Glomerular endothelial cell (primary cell): ENCODE measurements at regions not wholly inside any gene's neighbourhood (a gene's known extent, or its start where the extent isn't known, plus 50 kb on each side); places are given as distances from the start of the nearest gene placed in this dataset.
"Not testable (repeated sequence)": the region's sequence is repeated elsewhere in the genome, so short reads cannot be mapped to it uniquely, and the experiment has no call there.

Experiments
- DNase-seq: peaks from one replicate; pipeline ENCODE4 v3.0.0-alpha.2; 2011; ENCODE audit warnings: low read depth, low spot score; ENCODE audit errors: extremely low read depth

- no peak for DNase-seq
These were observed 641.7 kb upstream of the DIPK2B start for GRCh38 chrX:45842207-45842925.

GRCh38 chrX:45840411-45840950 lies 639.8 kb upstream of the DIPK2B start:
- DNase-seq, result no peak

- no peak for DNase-seq
These were observed 629.7 kb upstream of the DIPK2B start for GRCh38 chrX:45830343-45830742.

GRCh38 chrX:45824471-45824870 lies 623.8 kb upstream of the DIPK2B start:
- DNase-seq, result peak; percentile 78

- DNase-seq, result no peak
These were observed 622.9 kb upstream of the DIPK2B start for GRCh38 chrX:45823536-45823935.

- DNase-seq, result no peak
These were observed 621.4 kb upstream of the DIPK2B start for GRCh38 chrX:45822124-45822523.

GRCh38 chrX:45818913-45819312 lies 618.2 kb upstream of the DIPK2B start:
- no peak for DNase-seq

- no peak for DNase-seq
These were observed 614.8 kb upstream of the DIPK2B start for GRCh38 chrX:45815441-45815840.

GRCh38 chrX:45811326-45811725 lies 610.6 kb upstream of the DIPK2B start:
- DNase-seq, result no peak

- DNase-seq, result no peak
These were observed 607.1 kb upstream of the DIPK2B start for GRCh38 chrX:45807572-45808425.

GRCh38 chrX:45806410-45807121 lies 605.9 kb upstream of the DIPK2B start:
- DNase-seq, result no peak

GRCh38 chrX:45804276-45804675 lies 603.6 kb upstream of the DIPK2B start:
- no peak for DNase-seq

- DNase-seq, result no peak
These were observed 602.8 kb upstream of the DIPK2B start for GRCh38 chrX:45803383-45803921.

- no peak for DNase-seq
These were observed 600.9 kb upstream of the DIPK2B start for GRCh38 chrX:45801554-45801953.

GRCh38 chrX:45800746-45801453 lies 600.2 kb upstream of the DIPK2B start:
- not testable (repeated sequence) for DNase-seq

- DNase-seq, result no peak
These were observed 598.9 kb upstream of the DIPK2B start for GRCh38 chrX:45799576-45799975.

- no peak for DNase-seq
These were observed 594.9 kb upstream of the DIPK2B start for GRCh38 chrX:45795546-45795945.

- no peak for DNase-seq
These were observed 594.3 kb upstream of the DIPK2B start for GRCh38 chrX:45794995-45795337.

GRCh38 chrX:45794323-45794994 lies 593.8 kb upstream of the DIPK2B start:
- no peak for DNase-seq

- DNase-seq, result no peak
These were observed 588.3 kb upstream of the DIPK2B start for GRCh38 chrX:45788941-45789348.
